GM18519 (cell line): ENCODE measurements at regions not wholly inside any gene's neighbourhood (a gene's known extent, or its start where the extent isn't known, plus 50 kb on each side); places are given as distances from the start of the nearest gene placed in this dataset.
"Not testable (repeated sequence)": the region's sequence is repeated elsewhere in the genome, so short reads cannot be mapped to it uniquely, and the experiment has no call there.

Source experiments
- ATAC-seq: cut with Tn5 transposase; IDR thresholded peaks from one replicate; pipeline ENCODE4 v1.9.1; 2021; ENCODE audit warnings: mild to moderate bottlenecking, moderate library complexity; ENCODE audit not compliant: unreplicated experiment, low FRiP score

DNA sequence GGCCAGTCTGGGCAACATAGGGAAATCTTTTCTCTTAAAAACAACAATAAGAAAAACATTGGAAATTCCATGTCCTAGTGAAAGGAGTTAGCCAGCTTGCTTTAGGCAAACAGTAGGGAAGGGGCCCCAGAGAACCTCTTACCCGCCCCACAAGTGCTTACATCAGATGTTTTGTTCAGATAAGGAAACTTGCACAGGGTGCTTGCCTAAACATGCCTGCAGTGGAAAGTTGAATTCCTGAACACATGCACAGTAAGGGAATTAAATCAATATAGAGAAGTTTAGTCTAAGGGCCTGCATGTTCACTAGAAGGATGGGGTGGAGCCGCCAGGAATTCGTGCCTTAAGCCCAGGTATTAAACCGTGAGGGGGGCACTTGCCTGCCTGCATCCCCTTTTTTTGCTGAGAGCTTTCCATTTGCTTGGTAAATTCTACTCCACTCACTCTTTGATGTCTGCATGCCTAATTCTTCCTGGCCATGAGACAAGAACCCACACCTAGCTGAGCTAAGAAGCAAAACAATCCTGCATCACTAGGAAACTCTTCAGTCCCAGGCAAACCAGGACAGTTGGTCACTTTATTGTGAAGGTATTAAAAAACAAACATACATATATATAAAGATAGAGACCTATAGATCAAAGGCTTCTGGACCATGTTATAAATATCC lies 499.0 kb downstream of the SIPA1L2 start:
- ATAC-seq: no peak

DNA sequence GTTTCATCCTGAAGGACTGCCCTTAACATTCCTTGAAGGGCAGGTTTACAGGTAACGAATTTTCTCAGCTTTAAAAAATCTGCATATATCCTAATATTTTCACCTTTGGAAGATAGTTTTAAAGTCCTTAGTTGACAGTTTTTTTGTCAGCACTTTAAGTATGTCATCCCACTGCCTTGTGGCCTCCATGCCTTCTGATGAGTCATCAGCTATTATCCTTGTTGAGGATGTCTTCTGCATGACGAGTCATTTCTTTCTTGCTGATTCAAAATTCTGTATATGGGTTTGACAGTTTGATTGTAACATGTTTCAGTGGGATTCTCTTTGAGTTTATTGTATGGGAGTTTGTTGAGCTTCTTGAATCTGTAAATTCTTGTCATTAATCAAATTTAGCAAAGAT lies 500.6 kb downstream of the DISC1 start:
- ATAC-seq: no peak

DNA sequence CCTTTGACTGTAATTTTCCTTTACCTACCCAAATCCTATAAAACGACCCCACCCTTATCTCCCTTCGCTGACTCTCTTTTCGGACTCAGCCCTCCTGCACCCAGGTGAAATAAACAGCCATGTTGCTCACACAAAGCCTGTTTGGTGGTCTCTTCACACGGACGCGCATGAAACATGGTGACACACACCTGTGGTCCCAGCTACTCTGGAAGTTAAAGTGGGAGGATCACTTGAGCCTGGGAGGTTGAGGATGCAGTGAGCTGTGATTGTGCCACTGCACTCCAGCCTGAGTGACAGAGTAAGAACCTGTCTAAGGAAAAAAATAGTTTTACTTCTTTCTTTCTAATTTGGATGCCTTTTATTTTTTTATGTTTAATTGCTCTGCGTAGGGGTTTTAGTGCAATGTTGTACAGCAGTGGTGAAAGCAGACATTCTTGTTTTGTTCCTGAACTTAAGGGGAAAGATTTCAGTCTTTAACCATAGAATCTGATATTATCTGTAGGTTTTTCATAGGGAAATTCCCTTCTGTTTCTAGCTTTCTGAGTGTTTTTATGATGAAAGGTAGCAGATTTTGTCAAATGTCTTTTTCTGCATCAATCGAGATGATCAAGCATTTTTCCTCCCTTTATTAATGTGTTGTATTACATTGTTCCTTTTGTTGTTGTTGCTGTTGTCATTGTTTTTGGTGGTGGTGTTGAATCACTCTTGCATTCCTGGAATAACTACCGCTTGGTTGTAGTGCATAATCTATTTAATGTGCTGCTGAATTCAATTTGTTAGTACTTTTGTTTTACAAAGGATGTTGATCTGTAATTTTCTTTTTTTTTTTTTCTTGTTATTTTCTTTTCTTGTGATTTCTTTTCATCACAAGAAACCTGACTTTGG lies 497.4 kb downstream of the DISC1 start:
- ATAC-seq: no peak

DNA sequence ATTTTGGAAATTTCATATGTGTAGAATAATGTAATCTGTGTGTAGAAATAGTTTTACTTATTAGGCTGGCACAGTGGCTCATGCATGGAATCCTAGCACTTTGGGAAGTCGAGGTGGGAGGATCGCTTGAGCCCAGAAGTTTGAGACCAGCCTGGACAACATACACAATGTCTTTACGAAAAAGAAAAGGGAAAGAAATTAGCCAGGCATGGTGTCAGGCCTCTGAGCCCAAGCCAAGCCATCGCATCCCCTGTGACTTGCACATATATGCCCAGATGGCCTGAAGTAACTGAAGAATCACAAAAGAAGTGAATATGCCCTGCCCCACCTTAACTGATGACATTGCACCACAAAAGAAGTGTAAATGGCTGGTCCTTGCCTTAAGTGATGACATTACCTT lies 491.3 kb downstream of the DISC1 start:
- ATAC-seq: not testable (repeated sequence)

DNA sequence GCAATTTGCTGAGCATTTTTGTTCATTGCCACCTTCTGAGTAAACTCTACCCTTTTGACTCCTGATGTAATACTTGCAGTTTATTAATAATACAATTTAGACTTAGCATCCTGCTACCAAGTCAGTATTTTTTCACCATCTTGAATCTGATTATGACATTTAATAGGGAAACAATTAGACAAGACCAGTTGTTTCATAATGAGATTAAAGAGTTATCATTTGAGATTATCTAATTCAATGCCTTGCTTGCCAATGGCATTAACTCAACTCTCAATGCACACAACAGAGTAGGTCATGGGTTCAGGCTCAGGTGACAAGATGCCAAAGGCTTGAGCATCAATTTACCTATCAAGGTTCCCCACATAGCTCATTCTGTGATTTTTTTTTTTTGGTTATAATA lies 488.4 kb downstream of the DISC1 start:
- ATAC-seq: no peak

DNA sequence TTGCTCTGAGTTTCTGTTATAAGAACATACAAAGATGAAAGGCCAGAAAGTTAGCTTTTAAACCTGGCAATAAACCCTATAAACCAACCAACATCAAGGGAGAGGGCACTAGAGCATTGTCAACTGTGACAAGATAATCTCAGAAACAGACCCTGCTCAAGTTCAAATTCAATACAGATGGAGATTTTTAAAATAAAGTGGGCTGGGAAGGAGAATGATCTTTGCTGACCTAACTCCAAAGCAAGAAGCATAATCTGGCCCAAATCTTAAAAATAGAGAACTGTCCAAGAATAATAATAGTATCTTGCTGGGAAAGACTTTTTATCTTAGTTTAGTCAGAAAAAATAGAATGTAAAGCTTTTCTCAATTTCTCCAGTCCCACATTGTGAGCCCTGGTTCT lies 485.5 kb downstream of the DISC1 start:
- no peak for ATAC-seq

DNA sequence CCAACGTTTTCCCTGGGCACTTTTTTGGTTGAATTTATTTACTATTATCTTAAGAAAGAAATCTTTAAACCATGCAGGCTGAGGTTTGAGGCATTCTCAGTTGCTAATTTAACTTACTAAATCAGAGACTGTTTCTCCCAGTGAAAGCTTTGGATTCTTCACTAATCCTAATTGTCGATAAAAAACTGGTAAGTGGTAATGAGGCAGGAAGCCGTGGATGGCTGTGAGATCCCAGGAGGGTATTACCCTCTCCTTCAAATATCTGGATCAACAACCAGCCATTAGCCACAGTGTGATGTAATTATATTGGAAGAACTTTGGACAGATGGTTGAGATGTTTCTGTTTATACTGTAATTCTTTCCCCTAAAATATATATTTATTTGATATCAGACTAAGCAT lies 485.0 kb downstream of the DISC1 start:
- no peak for ATAC-seq

DNA sequence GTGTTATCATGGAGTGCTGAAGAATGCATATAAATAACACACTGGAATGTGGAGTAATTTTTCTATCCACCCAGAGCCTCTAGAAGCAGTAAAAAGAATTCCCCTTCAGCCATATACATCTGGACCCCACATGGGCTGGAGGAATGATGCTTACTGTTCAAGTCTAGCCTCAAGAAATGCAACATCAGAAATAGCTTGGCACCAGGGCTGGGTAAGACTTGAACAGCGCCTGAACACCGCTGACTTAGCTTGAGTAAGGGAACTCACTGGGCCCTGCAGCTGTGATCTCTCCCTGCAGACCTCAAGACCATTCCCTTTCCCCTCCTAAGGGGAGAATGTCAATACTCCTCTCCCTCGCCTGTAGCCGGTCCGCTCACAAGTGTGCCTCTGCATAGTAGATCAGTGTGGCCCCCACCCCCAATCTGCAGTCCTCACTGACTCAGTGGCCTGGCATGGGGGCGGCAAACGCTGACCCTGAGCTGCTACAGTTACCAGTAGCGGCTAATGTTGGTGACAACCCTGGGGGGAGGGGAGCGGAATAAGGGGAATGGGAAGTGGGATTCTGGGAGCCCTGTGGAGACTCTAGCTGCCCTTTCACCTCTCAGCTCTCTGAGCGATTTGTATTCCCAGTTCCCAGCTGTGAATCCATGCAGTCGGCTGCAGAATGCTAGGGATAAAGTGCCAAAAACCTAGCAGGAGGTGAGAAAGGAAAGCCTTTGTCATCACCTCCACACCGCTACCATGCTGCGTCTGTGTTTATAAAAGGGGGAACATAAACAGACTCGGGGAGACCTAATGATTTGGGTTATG lies 483.9 kb downstream of the DISC1 start:
- no peak for ATAC-seq

DNA sequence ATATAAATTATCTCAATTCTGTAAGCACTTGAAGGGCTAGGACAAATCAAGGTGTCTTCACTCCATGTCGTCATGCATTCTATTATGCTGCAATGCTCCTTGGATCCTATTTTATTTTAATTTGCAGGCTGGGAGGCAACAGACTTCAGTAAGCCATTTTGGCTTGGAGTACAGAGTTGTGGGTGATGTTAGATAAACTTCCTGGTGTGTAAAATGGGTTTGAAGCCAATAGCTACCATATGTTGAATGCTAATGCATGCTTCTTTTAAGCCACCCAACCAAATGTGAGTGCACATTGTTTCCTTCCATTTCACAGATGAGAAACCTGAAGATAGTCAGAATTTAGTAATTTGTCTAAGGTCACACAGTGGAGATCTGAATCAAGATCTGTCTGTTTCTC lies 482.8 kb downstream of the DISC1 start:
- no peak for ATAC-seq

DNA sequence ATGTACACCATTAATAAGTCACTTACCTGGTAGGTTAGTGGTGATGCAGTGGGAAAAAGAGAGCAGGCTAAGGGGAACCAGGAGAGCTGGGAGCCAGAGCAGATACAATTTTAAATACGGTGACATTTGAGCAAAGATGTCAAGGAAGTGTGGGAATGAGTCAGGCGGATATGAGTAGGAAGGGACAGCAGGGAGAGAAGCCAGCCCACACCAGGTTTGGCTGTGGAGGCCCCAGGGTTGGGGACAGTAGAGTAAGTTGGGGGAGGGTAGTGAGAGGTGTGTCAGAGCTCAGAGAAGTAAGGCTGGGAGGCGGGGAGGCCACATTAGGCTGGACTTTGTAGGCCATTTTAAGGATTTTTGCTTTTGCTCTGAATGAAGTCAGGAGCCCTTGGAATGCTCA lies 482.0 kb downstream of the DISC1 start:
- ATAC-seq: no peak

DNA sequence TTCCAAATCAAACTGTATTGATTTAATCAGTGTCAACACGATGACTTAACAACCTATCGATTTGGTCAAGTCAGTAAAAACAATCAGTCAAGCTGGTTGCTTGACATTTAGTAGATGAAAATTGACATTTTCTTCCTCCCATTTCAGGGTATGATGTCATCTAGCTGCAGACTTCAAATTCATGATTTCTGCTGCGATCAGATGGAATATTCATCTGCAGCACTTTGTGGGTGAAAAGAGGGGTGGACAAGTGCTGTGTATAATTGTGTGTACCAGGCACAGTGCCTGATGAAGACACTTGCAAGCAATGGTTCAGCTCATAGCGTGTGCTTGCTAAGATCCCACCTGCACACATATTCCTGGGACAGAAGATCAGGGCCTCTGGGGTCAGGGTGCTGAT lies 479.8 kb downstream of the DISC1 start:
- ATAC-seq: no peak

DNA sequence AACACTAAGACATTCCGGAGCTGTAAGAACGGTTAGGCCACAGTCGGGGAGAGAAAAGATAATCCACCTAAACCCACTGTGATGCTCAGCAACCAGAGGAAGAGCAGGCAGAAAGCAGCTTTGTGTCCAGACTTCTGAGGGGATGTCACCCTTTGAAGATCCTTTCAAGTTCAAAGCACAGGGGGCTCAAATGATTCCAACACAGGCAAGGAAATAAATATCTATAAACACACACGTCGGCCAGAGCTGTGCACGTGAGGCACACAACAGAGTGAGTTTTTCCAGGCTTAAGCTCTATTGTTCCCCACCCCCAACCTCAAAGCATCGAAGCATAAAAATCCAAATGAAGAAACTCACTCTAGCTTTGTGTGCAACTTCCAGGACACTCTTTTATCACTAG lies 479.0 kb downstream of the DISC1 start:
- ATAC-seq: no peak

DNA sequence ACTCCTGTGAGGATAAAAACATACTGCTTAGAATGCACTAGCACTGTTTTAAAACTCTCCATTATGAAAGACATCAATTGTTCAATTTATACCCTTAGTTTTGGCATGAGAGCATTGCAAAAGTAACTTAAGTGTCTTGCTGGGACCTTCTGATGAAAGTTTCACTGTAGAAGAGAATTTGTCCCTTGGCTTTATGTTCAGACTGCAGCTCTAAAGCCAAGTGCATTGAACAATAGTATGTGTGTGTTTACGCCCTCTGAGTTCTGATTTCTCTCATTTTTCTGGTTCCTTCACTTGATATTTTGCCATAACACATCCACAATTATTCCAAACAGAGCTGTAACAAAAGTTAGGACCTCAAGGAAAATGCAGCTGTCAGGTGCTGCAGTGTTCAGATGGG lies 474.6 kb downstream of the DISC1 start:
- ATAC-seq: no peak

DNA sequence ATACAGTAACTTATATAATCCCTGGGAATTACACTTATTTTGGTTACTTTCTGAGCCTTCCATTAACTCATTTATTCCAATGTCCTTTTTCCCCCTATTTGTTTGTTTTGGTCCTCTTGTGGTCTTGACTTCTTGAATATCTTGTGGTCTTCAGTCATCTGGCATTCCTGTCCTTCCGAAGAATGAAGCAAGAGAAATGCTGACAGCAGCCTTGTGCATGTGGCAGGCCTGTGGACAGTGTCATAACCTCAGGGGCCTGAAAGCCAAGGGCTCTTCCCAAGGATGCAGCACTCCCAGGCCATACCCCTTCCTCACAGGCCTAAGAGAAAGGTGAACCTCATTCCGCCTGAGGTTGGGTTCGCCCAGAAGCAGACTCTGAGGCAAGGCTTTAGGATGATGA lies 470.2 kb downstream of the DISC1 start:
- ATAC-seq: no peak
